AG09319 (cell line): ENCODE measurements at regions not wholly inside any gene's neighbourhood (a gene's known extent, or its start where the extent isn't known, plus 50 kb on each side); places are given as distances from the start of the nearest gene placed in this dataset.
A peak's percentile ranks its signal among the peaks of the same experiment; 100 is the strongest.

Source experiments
- DNase-seq: peaks from one replicate; pipeline ENCODE4 v3.0.0-alpha.2; 2010; ENCODE audit warnings: low read depth; ENCODE audit errors: extremely low read depth
- TF ChIP-seq, protein P1 (sequence below): IDR thresholded peaks from 2 replicates; pipeline ENCODE4 v1.5.1; 2011; ENCODE audit warnings: low read depth, mild to moderate bottlenecking, inconsistent platforms, low read length, moderate library complexity

DNA sequence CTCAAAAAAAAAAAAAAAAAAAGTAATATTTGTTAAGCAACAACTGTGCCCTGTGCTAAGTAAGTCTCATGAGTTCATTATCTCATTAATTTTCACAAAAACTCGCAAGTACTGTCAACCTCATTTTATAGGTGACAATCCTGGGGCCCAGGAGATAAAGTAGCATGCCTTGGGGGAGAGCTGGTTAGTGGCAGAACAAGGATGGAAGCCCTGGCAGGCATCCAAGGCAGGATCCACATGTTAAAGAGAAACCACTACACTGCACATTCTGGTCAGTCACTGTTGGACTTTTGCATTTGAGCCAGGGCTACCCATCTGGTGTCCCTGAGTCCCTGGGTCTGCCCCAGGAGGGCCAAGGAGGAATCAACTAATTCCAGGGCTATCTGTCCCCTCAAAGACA lies 54.6 kb downstream of the ZFP36L2 start:
- TF ChIP-seq, protein P1, sequence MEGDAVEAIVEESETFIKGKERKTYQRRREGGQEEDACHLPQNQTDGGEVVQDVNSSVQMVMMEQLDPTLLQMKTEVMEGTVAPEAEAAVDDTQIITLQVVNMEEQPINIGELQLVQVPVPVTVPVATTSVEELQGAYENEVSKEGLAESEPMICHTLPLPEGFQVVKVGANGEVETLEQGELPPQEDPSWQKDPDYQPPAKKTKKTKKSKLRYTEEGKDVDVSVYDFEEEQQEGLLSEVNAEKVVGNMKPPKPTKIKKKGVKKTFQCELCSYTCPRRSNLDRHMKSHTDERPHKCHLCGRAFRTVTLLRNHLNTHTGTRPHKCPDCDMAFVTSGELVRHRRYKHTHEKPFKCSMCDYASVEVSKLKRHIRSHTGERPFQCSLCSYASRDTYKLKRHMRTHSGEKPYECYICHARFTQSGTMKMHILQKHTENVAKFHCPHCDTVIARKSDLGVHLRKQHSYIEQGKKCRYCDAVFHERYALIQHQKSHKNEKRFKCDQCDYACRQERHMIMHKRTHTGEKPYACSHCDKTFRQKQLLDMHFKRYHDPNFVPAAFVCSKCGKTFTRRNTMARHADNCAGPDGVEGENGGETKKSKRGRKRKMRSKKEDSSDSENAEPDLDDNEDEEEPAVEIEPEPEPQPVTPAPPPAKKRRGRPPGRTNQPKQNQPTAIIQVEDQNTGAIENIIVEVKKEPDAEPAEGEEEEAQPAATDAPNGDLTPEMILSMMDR = no peak
- no peak for DNase-seq

DNA sequence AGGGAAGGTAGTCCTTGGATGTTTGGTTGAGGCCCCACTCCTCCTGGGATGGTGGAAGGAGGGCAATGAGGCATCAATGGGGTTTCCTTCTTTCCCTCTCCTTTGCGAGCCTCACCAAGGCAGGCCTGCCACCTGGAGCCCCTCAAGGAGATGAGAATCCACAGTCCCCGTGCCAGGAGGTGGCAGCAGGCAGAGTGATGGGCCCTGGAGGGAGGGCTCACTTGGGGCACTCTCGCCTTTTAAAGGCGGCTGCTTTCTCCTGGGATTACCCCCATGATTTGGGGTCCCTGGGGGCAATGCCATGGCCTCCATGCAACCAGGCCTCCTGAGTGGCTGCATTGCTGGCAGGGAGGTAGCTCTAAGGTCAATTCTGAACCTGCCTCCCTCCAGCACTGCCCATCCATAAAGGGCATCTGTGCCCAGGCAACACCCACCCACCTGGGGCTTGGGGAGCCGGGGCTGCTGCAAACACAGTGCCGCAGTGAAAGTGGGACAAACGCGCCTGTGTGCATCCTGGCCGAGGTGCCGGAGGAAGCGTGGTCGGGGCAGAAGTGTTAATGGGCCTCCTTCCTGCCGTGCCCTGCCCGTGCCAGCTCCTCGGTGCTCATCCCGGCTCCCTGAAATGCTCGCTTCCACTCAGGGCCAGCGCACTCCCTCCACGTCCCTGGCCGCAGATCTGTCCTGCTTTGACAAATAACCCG lies 55.9 kb downstream of the ZFP36L2 start:
- TF ChIP-seq, protein P1 = no peak
- DNase-seq = no peak

DNA sequence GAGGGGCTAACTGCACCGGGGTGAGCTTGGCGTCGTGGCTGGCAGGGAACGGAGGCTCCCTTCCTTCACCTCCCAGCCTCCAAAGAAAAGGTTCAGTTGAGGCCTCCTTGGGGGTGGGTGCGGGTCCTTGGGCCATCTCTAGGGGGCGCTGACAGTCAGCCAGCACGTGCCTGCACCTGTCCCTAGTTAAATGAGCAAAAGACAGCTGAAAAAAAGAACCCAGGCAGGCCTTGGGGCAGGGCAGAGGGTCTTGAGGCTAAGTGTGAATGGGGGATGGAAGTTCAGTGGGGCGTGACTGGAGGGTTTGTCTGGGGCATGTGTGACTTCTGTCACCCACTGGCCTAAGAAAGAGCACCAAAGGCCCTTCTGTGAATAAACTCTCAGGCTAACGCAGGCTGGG lies 56.4 kb downstream of the ZFP36L2 start:
- DNase-seq = no peak

DNA sequence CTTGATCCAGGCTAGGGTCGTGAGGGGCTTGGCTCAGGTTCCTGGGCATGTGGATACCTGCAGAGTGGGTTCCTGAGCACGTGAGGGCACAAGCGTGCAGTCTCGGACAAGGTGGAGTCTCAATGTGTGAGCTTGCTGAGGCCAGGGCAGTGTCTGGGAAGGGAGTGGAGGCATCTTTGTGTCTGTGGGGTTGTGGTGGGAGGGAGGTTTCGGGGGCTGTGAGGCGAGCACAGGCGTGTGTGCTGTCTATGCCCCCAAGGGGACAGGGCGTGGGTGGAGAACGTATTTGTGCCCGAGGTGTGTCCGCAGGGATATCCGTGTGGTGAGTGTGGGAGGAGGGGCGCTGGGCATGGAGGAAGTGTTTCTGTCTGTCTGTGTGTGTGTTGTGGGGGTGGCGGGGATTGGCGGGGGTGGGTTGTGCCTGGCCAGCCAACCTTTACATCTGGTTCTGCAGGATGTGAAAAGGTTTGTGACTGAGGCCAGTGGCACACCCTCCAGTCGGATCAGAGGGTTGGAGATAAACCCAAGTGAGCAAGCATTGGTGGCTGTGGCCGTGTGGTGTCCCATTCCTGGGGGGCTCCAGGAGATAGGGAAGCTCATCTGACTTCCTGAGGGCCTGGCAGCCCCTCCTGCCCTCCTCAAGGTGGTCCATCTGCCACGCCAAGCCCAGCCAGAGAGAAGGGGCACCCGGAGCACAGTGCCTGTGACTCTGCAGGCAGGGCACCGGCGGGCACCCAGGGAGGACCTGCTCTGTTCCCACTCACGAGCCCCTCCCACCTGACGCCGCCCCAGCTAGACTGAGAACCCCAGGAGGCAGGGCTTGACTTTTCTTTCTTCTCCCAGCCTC lies 57.1 kb downstream of the ZFP36L2 start:
- TF ChIP-seq, protein P1 = no peak
- no peak for DNase-seq

More for the DNA sequence above, 56.4 kb downstream of the ZFP36L2 start:
- TF ChIP-seq, protein P1 = peak; percentile 33

DNA sequence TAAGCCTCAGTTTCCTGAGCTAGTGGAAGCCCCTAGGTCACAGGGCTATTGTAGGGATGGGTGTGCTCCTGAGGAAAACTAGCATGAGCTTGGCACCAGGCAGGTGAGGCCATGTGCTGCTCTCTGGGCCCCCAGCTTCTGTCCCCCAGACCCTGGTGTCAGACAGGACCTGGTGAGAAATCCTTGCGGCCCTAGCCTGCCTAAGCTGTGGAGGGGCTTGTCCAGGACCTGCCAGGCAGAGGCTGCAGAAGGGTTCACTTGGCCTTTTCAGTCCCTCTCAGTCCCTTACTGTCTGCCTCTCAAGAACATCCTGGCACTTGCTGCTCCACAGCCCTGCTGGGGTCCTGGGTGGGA lies 58.4 kb downstream of the ZFP36L2 start:
- TF ChIP-seq, protein P1 = no peak
- no peak for DNase-seq

DNA sequence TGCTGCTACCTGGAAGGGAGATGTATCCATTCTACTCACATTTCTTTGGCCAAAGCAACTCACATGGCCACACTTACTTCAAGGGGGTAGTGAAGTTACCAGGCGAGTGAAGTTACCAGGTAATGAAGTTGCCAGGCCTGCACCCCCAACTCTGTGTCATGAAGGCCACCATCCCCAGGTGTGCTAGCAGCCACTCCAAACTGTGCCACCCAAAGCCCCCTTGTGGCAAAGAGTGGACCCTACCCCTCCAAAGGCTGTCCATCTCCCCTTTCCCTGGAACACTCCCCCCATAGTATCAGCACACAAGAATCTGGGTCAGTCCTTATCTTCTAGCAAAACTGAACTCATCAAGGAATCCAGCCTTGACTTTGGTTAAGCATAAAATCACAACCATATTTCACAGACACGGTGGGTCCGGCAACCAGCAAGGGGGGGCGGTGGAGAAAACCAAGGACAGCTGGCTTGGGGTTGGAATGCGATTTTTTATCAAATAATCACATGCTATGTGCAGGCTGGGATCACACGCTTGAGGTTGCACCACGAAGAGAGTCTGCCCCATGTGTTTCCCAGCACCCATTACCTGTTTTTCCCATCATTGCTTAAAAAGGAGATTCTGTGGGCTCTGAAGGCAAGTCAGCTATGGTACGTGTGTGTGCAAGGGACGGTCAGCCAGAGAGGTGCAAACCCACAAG lies 60.9 kb downstream of the ZFP36L2 start:
- TF ChIP-seq, protein P1 = no peak
- DNase-seq = no peak

DNA sequence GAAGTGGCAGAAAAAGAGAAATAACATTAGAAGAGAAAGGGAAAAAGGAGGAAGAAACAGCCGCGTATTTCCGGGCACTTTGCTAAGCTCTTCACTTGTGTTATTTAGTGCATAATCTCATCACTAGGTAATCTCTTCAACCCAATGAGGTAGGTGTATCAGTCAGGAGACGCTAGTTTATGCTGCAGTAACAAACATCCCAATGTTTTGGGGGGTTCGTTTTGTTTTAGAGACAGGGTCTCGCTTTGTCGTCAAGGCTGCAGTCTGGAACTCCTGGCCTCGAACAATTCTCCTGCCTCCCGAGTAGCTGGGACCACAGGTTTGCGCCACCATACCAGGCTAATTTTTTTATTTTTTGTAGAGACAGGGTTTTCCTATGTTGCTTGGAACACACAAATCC lies 61.7 kb downstream of the ZFP36L2 start:
- TF ChIP-seq, protein P1 = no peak
- DNase-seq = no peak
